NCI-H187 (cell line): ENCODE measurements at regions not wholly inside any gene's neighbourhood (a gene's known extent, or its start where the extent isn't known, plus 50 kb on each side); places are given as distances from the start of the nearest gene placed in this dataset.

Experiments
- DNase-seq, 2 experiments: peaks; one replicate each; lab custom pipeline; 2025; lab: John Stamatoyannopoulos, UW

DNA sequence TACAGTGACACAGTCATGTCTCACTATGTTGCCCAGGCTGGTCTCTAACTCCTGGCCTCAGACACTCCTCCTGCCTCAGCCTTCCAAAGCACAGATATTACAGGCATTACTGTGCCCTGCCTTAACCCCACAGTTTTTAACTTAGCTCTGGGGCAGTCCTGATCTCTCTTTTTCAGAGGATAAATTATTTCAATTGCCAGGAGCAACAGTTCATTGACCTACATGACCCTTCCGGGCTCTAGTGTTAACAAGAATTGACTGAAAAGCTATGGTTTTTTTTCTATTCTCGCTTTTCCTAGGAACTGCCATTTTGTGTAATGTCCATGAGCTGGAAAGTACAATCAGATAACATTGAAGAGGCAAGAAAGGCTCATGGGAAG is 92.8 kb downstream of the HNRNPLL start:
- no peak for DNase-seq

- DNase-seq: no peak
Measured at GRCh38 chr2:38509314-38509946, 93.3 kb downstream of the HNRNPLL start.

DNA sequence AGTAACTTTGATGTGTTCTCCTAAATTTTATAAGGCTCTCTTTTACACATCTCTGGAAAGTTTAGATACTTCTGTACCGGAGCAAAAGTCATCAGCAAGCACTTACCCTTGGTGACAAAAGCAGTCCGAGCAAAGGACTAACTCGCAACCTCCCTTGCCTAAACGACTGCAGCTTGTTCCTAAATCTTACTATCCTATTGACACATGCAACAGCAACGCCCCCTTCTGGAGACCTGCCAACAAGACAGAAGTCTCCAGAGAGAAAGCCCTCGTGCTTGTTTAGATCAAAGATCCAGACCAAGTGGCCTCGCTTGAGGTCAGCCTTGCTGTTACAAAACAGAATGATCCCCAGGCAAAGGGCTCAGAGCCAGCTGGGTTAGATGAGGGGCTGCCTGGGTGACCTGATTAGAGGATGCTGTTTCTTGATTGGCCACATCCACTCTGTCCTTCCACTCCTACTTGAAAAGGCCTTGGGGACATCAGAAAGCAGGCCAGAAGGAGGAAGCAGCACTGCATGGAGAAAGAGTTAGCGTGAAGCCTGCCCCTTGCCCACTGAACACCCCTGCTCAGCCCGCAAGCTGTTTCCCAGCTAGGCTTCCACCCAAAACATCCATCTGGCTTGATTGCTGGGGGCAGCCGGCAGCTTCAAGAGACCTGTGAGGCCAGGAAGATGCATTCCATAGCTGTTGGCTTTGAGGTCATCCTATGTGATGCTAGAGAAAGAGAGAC is 94.3 kb downstream of the HNRNPLL start:
- peak; percentile 48 to 75 for DNase-seq

GRCh38 chr2:38507712-38508111 is 95.0 kb downstream of the HNRNPLL start:
- DNase-seq: no peak

- DNase-seq: no peak
Measured at GRCh38 chr2:38505779-38506178, 96.9 kb downstream of the HNRNPLL start.

DNA sequence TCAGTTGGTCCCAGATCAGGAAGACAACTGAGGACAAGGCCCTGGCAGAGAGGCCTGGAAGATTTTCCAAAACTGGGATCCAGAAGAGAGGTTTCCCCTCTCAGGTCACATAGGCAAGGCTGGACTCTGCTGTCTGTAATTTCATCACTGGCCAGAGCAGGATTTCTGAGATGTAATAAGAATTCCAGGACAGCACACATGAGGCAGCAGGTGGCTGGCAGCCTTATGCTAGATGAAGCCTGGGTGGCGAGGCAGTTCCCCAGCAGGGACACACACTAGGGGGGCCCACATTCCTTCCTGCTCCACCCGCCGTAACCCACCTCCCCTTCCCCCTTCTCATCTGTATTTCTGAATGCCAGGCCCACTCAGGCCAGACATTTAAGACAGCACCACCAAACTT is 98.6 kb downstream of the HNRNPLL start:
- DNase-seq: no peak

DNA sequence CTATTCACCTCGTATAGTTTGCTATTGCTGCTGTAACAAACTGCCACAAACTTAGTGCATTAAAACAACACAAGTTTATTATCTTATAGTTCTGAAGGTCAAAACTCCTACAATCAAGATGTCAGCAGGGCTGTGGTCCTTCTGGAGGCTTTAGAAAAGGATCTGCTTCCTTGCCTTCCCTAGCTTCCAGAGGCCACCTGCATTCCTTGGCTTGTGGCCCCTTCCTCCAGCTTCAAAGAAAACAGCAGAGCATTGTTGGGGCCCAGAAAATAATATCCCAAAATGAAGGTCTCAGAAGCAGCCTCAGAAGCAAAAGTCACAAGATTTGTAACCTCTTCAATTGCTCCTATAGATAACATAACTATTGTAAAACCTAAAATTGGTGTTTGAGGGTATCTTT is 100.6 kb downstream of the HNRNPLL start:
- no peak for DNase-seq

- no peak for DNase-seq
Measured at GRCh38 chr2:38500283-38500634, 102.5 kb downstream of the HNRNPLL start.

GRCh38 chr2:38499548-38500282 is 103.0 kb downstream of the HNRNPLL start:
- no peak for DNase-seq

DNA sequence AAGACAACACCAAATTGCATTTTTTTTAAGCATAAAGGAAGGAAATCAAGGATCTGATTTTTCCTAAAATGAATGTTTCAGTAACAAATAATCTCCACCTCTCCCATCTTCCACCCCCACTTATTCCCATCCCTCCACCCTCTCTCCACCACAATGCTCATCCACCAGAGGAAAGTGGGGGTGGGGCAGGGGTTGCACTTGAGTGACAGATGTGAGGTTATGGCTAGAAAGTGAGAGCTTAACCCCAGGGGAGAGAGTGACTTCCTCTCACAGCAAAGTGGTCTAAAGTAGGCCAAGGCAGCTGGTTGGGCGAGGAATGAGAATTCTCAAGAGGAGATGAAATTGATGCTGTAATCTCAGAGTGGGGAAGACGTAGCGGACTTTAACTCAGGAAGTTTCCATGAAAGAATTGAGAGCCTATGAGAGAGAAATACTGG is 104.7 kb downstream of the HNRNPLL start:
- DNase-seq: peak in 1 of 2 experiments; percentile 75

DNA sequence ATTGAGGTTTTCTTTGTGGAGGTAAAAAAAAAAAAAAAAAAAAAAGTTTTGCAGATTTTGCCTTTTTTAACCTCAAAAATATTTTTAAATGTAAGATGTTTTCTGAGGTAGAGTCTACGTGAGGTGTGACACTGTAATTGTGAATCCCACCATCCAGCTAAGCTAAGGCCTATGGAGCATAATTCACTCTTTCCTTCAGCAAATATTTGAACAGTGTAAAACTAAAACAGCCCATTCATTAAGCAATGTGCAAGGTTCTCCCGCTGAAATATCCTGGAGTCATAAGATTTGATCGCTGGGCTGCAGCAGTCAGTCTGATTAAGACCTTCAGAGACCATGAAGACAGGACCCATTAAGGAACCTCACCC is 105.1 kb downstream of the HNRNPLL start:
- no peak for DNase-seq

- DNase-seq: no peak
Measured at GRCh38 chr2:38496927-38497669, 105.6 kb downstream of the HNRNPLL start.

DNA sequence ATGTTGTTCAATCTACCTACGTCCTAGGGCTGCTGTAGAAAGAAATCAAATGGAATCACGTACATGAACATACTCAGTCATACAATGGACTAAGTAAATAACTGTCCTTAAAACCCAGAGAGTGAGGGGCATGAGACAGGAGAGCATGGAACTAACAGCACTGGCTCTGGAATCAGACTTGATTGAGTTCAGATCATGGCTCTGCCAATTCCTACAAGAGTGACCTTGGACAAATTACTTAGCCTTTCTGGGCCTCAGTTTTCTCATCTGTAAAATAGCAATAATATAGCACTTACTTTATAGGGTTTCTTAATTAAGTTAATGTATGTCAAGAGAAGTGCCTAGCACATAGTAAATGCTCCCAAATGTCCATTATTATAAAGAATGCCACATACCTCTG is 106.8 kb downstream of the HNRNPLL start:
- no peak for DNase-seq

DNA sequence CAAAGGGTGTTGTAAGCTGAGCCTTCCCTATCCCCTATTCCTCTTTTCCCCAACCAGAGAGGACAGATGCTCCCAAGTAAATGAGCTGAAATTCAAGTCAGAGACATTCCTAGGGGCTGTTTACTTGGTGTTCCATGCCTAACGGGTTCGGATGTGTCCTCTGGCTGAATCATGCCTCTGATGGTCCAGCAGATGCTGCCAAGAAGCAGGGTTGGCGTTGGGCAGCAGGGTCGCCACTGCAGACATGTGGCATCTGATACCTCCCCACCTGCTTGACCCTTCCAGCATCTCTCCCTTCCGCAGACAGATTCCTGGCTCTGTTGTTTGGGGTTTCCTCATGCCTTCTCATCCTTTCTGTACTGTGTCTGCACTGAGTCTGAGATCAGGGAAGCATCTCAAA is 108.3 kb downstream of the HNRNPLL start:
- no peak for DNase-seq

GRCh38 chr2:38492042-38492615 is 110.6 kb downstream of the HNRNPLL start:
- DNase-seq: no peak

DNA sequence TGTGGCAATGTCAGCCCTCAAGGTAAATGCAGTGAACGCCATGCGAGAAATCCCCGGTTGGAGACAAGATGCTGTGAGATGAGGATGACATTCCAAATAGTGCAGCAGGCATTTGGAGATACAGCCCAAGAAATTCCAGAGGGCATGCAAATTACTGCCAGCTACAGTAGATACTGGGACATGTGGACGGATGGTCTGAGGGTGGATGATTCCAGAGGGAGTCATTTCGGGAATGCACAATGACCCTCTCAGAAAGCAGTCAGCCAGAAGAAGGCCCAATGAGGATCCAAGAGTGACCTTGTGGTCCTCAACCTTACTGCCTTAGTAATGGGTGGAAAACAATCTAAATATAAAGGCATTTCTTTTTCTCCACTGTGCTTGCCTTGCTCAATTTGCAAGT is 111.3 kb downstream of the HNRNPLL start:
- DNase-seq: no peak

- no peak for DNase-seq
Measured at GRCh38 chr2:38489846-38490245, 112.8 kb upstream of the ATL2 start.

DNA sequence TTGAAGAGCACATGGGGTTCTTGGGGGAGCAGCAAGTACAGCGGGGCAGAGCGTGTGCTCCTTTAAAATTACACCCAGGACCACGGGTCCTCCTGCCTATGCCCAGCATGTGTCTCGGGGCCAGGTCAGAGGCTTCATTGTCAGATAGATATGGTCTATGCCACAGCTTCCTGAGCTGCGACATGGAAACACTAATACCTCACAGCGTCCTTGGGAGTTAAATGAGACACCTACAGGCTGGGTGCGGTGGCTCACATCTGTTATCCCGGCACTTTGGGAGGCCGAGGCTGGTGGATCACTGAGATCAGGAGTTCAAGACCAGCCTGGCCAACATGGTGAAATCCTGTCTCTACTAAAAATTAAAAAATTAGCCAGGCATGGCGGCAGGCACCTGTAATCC is 110.8 kb upstream of the ATL2 start:
- DNase-seq: no peak

- no peak for DNase-seq
Measured at GRCh38 chr2:38486213-38487026, 109.3 kb upstream of the ATL2 start.

DNA sequence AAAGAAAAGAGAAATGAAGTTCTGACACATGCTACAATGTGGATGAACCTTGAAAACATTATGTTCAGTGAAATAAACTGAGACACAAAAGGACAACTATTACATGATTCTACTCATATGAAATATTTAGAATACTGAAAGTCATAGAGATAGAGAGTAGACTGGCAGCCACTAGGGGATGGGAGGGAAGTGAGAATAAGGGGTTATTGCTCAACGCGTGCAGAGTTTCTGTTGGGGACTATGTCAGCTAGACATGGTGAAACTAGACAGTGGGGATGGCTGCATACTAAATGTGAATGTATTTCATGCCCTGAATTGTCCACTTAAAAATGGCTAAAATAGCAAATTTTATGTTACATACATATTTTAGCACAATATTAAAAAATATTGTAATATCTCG is 108.7 kb upstream of the ATL2 start:
- DNase-seq: no peak

- DNase-seq: no peak
Measured at GRCh38 chr2:38484957-38485356, 107.9 kb upstream of the ATL2 start.
